H9 (cell line): ENCODE measurements at regions not wholly inside any gene's neighbourhood (a gene's known extent, or its start where the extent isn't known, plus 50 kb on each side); places are given as distances from the start of the nearest gene placed in this dataset.

Experiments used
- DNase-seq: peaks from one replicate; pipeline ENCODE4 v3.0.0-alpha.2; 2017
- H2AFZ ChIP-seq: one replicate; pipeline ENCODE4 v1.6.1; 2013; ENCODE audit warnings: mild to moderate bottlenecking, low read length, control low read depth, moderate library complexity
- H2AK5ac ChIP-seq: 2 replicates; pipeline ENCODE4 v1.6.1; 2013; ENCODE audit warnings: low read length, control low read depth, mixed read lengths; ENCODE audit not compliant: insufficient read length
- H2BK120ac ChIP-seq: one replicate; pipeline ENCODE4 v1.6.1; 2013; ENCODE audit warnings: low read depth, mild to moderate bottlenecking, low read length, control low read depth, inconsistent platforms; ENCODE audit not compliant: poor library complexity, severe bottlenecking
- H2BK12ac ChIP-seq: 2 replicates; pipeline ENCODE4 v1.6.1; 2013; ENCODE audit warnings: low read length, control low read depth, mixed read lengths, low read depth; ENCODE audit not compliant: insufficient read length
- H2BK15ac ChIP-seq: 2 replicates; pipeline ENCODE4 v1.6.1; 2013; ENCODE audit warnings: low read depth, low read length, control low read depth
- H2BK20ac ChIP-seq: one replicate; pipeline ENCODE4 v1.6.1; 2013; ENCODE audit warnings: low read depth, mild to moderate bottlenecking, low read length, control low read depth, inconsistent platforms; ENCODE audit not compliant: poor library complexity, severe bottlenecking
- H2BK5ac ChIP-seq: 2 replicates; pipeline ENCODE4 v1.6.1; 2013; ENCODE audit warnings: low read length, control low read depth, mixed read lengths; ENCODE audit not compliant: insufficient read length
- H3K14ac ChIP-seq: 2 replicates; pipeline ENCODE4 v1.6.1; 2013; ENCODE audit warnings: low read length, control low read depth; ENCODE audit not compliant: insufficient read depth
- H3K18ac ChIP-seq: 2 replicates; pipeline ENCODE4 v1.6.1; 2013; ENCODE audit warnings: low read depth, mild to moderate bottlenecking, mixed read lengths, low read length, control low read depth; ENCODE audit not compliant: insufficient read length
- H3K23ac ChIP-seq: 2 replicates; pipeline ENCODE4 v1.6.1; 2013; ENCODE audit warnings: low read length, control low read depth, mixed read lengths, low read depth; ENCODE audit not compliant: insufficient read length
- H3K23me2 ChIP-seq: 2 replicates; pipeline ENCODE4 v1.6.1; 2013; ENCODE audit warnings: low read depth, mild to moderate bottlenecking, mixed read lengths, low read length, control low read depth; ENCODE audit not compliant: insufficient read length, poor library complexity, severe bottlenecking
- H3K27ac ChIP-seq: 2 replicates; pipeline ENCODE4 v1.5.1; 2013; ENCODE audit warnings: low read length, control low read depth, mixed read lengths, low read depth; ENCODE audit not compliant: insufficient read length
- H3K27me3 ChIP-seq: 2 replicates; pipeline ENCODE4 v1.6.1; 2013; ENCODE audit warnings: low read length, control low read depth, inconsistent platforms; ENCODE audit not compliant: insufficient read depth
- H3K4ac ChIP-seq: 2 replicates; pipeline ENCODE4 v1.6.1; 2013; ENCODE audit warnings: low read depth, mild to moderate bottlenecking, control low read depth, inconsistent platforms, low read length, moderate library complexity
- H3K4me1 ChIP-seq: 2 replicates; pipeline ENCODE4 v1.6.1; 2013; ENCODE audit warnings: low read length, control low read depth, inconsistent platforms; ENCODE audit not compliant: insufficient read depth
- H3K4me2 ChIP-seq: 2 replicates; pipeline ENCODE4 v1.6.1; 2013; ENCODE audit warnings: low read length, control low read depth, mixed read lengths; ENCODE audit not compliant: insufficient read length, insufficient read depth
- H3K56ac ChIP-seq: 2 replicates; pipeline ENCODE4 v1.6.1; 2013; ENCODE audit warnings: low read depth, mild to moderate bottlenecking, mixed read lengths, low read length, control low read depth; ENCODE audit not compliant: insufficient read length
- H3K79me1 ChIP-seq: 2 replicates; pipeline ENCODE4 v1.6.1; 2013; ENCODE audit warnings: low read depth, mild to moderate bottlenecking, moderate library complexity, low read length, control low read depth, inconsistent platforms; ENCODE audit not compliant: insufficient read depth, poor library complexity, severe bottlenecking
- H3K79me2 ChIP-seq: 2 replicates; pipeline ENCODE4 v1.6.1; 2013; ENCODE audit warnings: low read length, control low read depth, inconsistent platforms; ENCODE audit not compliant: insufficient read depth
- H3K9ac ChIP-seq: 2 replicates; pipeline ENCODE4 v1.6.1; 2013; ENCODE audit warnings: low read length, control low read depth, mixed read lengths; ENCODE audit not compliant: insufficient read length; ENCODE audit errors: extremely low read depth
- H3K9me3 ChIP-seq: one replicate; pipeline ENCODE4 v1.6.1; 2013; ENCODE audit warnings: low read depth, low read length, inconsistent platforms; ENCODE audit not compliant: control insufficient read depth
- H3T11ph ChIP-seq: one replicate; pipeline ENCODE4 v1.6.1; 2013; ENCODE audit warnings: mild to moderate bottlenecking, low read length, control low read depth, inconsistent platforms
- H4K20me1 ChIP-seq: one replicate; pipeline ENCODE4 v1.6.1; 2013; ENCODE audit not compliant: control insufficient read depth, insufficient read length, insufficient read depth
- H4K5ac ChIP-seq: 2 replicates; pipeline ENCODE4 v1.6.1; 2013; ENCODE audit warnings: low read depth, mild to moderate bottlenecking, mixed read lengths, low read length, control low read depth; ENCODE audit not compliant: insufficient read length
- H4K8ac ChIP-seq: replicated peaks from 2 replicates; pipeline ENCODE4 v1.6.1; 2013; ENCODE audit warnings: low read length, control low read depth, mixed read lengths, low read depth; ENCODE audit not compliant: insufficient read length
- H4K91ac ChIP-seq: 2 replicates; pipeline ENCODE4 v1.6.1; 2013; ENCODE audit warnings: low read depth, mild to moderate bottlenecking, moderate library complexity, mixed read lengths, low read length, control low read depth; ENCODE audit not compliant: insufficient read length
- H3K27ac Mint-ChIP-seq, 3 experiments: 2 replicates in 2 of 3; 3 replicates in 1 of 3; pipeline ENCODE4 v1.8.0; 2020 to 2021; ENCODE audit warnings: mixed read lengths in 3 of 3, mild to moderate bottlenecking in 1 of 3, moderate library complexity in 1 of 3
- H3K27me3 Mint-ChIP-seq: 2 replicates; pipeline ENCODE4 v1.8.0; 2021; ENCODE audit warnings: low read depth, mild to moderate bottlenecking, moderate library complexity, mixed read lengths
- H3K36me3 Mint-ChIP-seq, 3 experiments: 2 replicates in 2 of 3; 3 replicates in 1 of 3; pipeline ENCODE4 v1.8.0; 2020 to 2021; ENCODE audit warnings: low read depth in 3 of 3, mixed read lengths in 3 of 3; ENCODE audit not compliant: insufficient read depth in 1 of 3
- H3K4me1 Mint-ChIP-seq, 2 experiments: 2 replicates each; pipeline ENCODE4 v1.8.0; 2020; ENCODE audit warnings: mixed read lengths in 2 of 2
- H3K4me3 Mint-ChIP-seq, 2 experiments: 2 replicates in 1 of 2; 3 replicates in 1 of 2; pipeline ENCODE4 v1.8.0; 2020 to 2021; ENCODE audit warnings: mild to moderate bottlenecking in 2 of 2, mixed read lengths in 2 of 2, moderate library complexity in 1 of 2
- H3K9me3 Mint-ChIP-seq, 2 experiments: 2 replicates in 1 of 2; 3 replicates in 1 of 2; pipeline ENCODE4 v1.8.0; 2020; ENCODE audit warnings: mild to moderate bottlenecking in 2 of 2, mixed read lengths in 2 of 2, moderate library complexity in 1 of 2
- WGBS: extraction: QIAGEN DNeasy Blood & Tissue Kit; methylation state at CpG from one replicate; pipeline ENCODE4 v1.1.7; 2013; ENCODE audit warnings: missing lambda C conversion rate, low lambda C conversion rate, mixed read lengths; ENCODE audit not compliant: insufficient read length; ENCODE audit errors: extremely low coverage; 5-methylcytosine and 5-hydroxymethylcytosine counted together
- TF ChIP-seq, protein P1 (sequence below): fragments of 200-600 bp; sonication (generic); conservative IDR thresholded peaks from 3 replicates; pipeline ENCODE4 v1.8.0; 2021; ENCODE audit warnings: antibody characterized with exemption, mild to moderate bottlenecking

GRCh38 chr1:4425892-4426291, 228.5 kb upstream of the AJAP1 start:
- no peak overlapping the region for H4K8ac ChIP-seq
- H3K18ac ChIP-seq: no peak overlapping the region
- H3T11ph ChIP-seq: no peak overlapping the region
- TF ChIP-seq, protein P1, sequence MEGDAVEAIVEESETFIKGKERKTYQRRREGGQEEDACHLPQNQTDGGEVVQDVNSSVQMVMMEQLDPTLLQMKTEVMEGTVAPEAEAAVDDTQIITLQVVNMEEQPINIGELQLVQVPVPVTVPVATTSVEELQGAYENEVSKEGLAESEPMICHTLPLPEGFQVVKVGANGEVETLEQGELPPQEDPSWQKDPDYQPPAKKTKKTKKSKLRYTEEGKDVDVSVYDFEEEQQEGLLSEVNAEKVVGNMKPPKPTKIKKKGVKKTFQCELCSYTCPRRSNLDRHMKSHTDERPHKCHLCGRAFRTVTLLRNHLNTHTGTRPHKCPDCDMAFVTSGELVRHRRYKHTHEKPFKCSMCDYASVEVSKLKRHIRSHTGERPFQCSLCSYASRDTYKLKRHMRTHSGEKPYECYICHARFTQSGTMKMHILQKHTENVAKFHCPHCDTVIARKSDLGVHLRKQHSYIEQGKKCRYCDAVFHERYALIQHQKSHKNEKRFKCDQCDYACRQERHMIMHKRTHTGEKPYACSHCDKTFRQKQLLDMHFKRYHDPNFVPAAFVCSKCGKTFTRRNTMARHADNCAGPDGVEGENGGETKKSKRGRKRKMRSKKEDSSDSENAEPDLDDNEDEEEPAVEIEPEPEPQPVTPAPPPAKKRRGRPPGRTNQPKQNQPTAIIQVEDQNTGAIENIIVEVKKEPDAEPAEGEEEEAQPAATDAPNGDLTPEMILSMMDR: no peak
- H3K27me3 Mint-ChIP-seq: no peaks in the 10 kb centered on the region
- no peak overlapping the region for H4K5ac ChIP-seq
- H3K36me3 Mint-ChIP-seq: peaks cover 0 to 2% (median 0%) of the 10 kb centered on the region in 3 experiments; a peak in 2 of 7 replicates
- peak; percentile 94 for DNase-seq
- no peak overlapping the region; a peak in 1 of 7 replicates for H3K27ac Mint-ChIP-seq
- no peaks in the 10 kb centered on the region for H3K79me1 ChIP-seq
- no peak overlapping the region for H2BK5ac ChIP-seq
- no peak overlapping the region for H3K4me2 ChIP-seq
- no peaks in the 10 kb centered on the region for H3K27me3 ChIP-seq
- H3K4ac ChIP-seq: no peak overlapping the region
- H2BK15ac ChIP-seq: no peak overlapping the region
- no peak overlapping the region for H2AK5ac ChIP-seq
- H4K20me1 ChIP-seq: no peaks in the 10 kb centered on the region
- H3K14ac ChIP-seq: no peak overlapping the region; the same call in 1 of the 2 replicates
- peaks cover under 1 to 2% of the 10 kb centered on the region in 2 experiments; a peak in 1 of 5 replicates for H3K9me3 Mint-ChIP-seq
- no peaks in the 10 kb centered on the region for H3K9me3 ChIP-seq
- H2BK120ac ChIP-seq: no peak overlapping the region
- no peak overlapping the region for H3K23ac ChIP-seq
- H3K4me1 Mint-ChIP-seq: peaks cover 10 to 15% of the 10 kb centered on the region in 2 experiments
- no peak overlapping the region for H3K27ac ChIP-seq
- H4K91ac ChIP-seq: no peak overlapping the region
- no peaks in the 10 kb centered on the region for H3K79me2 ChIP-seq
- H3K9ac ChIP-seq: no peak overlapping the region
- no peak overlapping the region for H3K56ac ChIP-seq
- no peak overlapping the region for H2AFZ ChIP-seq
- WGBS: no CpG with 5 or more reads among the region's 11 CpGs
- H3K23me2 ChIP-seq: no peaks in the 10 kb centered on the region
- no peak overlapping the region for H2BK12ac ChIP-seq
- H3K4me3 Mint-ChIP-seq: no peak overlapping the region
- H3K4me1 ChIP-seq: peaks cover 2% of the 10 kb centered on the region; the same call in 1 of the 2 replicates
- H2BK20ac ChIP-seq: no peak overlapping the region
